Mesodermal cell (in vitro differentiated cells): ENCODE measurements at regions not wholly inside any gene's neighbourhood (a gene's known extent, or its start where the extent isn't known, plus 50 kb on each side); places are given as distances from the start of the nearest gene placed in this dataset.
"Not testable (repeated sequence)": the region's sequence is repeated elsewhere in the genome, so short reads cannot be mapped to it uniquely, and the experiment has no call there.

Experiments
- H3K27ac ChIP-seq: 2 replicates; pipeline ENCODE4 v1.7.0; 2013; ENCODE audit warnings: mild to moderate bottlenecking, low read depth, low read length, moderate library complexity; ENCODE audit not compliant: severe bottlenecking
- H3K36me3 ChIP-seq: 2 replicates; pipeline ENCODE4 v1.7.1; 2013; ENCODE audit warnings: mild to moderate bottlenecking, low read length, moderate library complexity; ENCODE audit not compliant: control insufficient read depth, insufficient read depth
- H3K4me1 ChIP-seq: one replicate; pipeline ENCODE4 v1.7.1; 2013; ENCODE audit warnings: mild to moderate bottlenecking, low read length; ENCODE audit not compliant: insufficient read depth, control insufficient read depth, poor library complexity, severe bottlenecking
- H3K4me3 ChIP-seq: 2 replicates; pipeline ENCODE4 v1.7.0; 2013; ENCODE audit warnings: low read length, control low read depth, mild to moderate bottlenecking; ENCODE audit not compliant: insufficient read depth, poor library complexity, severe bottlenecking; ENCODE audit errors: extremely low read depth
- H3K9me3 ChIP-seq: 2 replicates; pipeline ENCODE4 v1.7.1; 2013; ENCODE audit warnings: mild to moderate bottlenecking, low read length, moderate library complexity; ENCODE audit not compliant: control insufficient read depth
- WGBS, 2 experiments: methylation state at CpG; one replicate each; pipeline ENCODE4 v1.1.5; 2013; ENCODE audit warnings: missing lambda C conversion rate in 2 of 2; ENCODE audit not compliant: insufficient coverage in 2 of 2; 5-methylcytosine and 5-hydroxymethylcytosine counted together

DNA sequence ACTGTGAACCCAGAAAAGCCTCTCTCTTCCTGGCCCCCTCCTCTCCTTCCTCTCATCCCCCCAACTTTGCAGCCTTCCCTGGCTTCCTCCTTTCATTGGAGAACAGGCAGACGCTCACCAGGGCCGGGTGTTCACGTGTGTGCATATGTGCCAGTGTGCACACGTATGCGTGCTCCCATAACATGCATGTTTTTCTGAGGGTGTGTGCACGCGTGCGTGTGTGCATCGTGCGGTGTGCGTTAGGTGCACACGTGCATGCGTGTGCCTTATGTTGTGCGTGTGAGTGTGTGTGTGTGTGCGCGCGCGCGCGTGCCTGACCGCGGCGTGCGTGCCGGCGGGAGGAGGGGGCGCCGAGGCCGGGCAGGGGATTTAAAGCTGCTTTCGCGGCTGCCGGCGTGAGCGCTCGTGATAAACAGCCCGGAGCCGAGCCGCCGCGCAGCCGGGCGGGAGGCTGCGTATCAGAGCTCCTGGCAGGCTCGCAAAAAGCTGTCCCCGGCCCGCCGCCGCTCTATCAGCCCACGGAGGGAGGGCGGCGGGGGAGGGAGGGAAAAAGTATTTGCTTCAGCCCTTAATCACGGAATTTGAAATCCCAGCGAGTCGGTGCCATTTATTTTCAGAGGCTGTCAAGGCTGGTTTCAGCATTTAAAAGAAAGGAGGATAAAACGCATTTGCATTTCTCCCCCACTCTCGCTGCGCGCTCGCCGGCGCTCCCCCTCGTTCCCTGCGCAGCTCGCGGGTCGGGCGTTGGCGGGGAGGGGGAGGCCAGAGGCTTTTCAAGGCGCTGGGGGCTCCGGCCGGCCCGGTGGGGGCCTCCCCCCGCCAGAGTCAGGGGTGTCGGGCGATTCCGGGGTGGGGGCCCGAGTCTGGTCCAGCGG is 183.9 kb downstream of the C9orf50 start:
- Histone ChIP-seq H3K27ac (peak overlapping the region; percentile 41), H3K4me1 (peaks cover 14% of the 10 kb centered on the region), H3K36me3 (no peaks in the 10 kb centered on the region), H3K9me3 (no peaks in the 10 kb centered on the region), H3K4me3 (peak overlapping the region; percentile 46)
- WGBS, 2 experiments: 11 to 16% methylated on average over 39 to 73 of the region's 78 CpGs

- Histone ChIP-seq H3K4me3 (no peak overlapping the region), H3K27ac (no peak overlapping the region), H3K4me1 (peaks cover 14% of the 10 kb centered on the region), H3K36me3 (no peaks in the 10 kb centered on the region), H3K9me3 (no peaks in the 10 kb centered on the region)
- 53 to 61% methylated on average over 17 to 21 of the region's 30 CpGs for WGBS, 2 experiments
Observed at GRCh38 chr9:129435988-129436717, 184.7 kb downstream of the C9orf50 start.

DNA sequence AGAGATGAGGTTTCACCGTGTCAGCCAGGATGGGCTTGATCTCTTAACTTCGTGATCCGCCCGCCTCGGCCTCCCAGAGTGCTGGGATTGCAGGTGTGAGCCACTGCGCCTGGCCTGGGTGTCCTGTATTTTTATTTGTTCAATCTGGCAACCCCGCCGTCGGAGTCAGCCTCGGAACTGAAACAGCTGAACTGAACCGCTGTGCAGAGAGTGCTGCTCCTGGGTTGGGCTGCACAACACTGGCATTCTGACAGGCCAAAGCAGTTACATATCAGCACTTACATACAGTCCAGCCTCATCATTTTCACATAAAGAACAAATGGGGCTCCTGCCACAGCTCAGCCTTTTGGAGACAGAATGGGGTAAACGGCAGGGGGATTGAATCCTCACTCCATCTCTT is 185.6 kb downstream of the C9orf50 start:
- H3K9me3 ChIP-seq: no peaks in the 10 kb centered on the region
- WGBS, 2 experiments: 88 to 90% methylated on average over 11 to 12 of the region's 12 CpGs
- no peak overlapping the region for H3K27ac ChIP-seq
- no peak overlapping the region for H3K4me3 ChIP-seq
- no peaks in the 10 kb centered on the region for H3K36me3 ChIP-seq
- peaks cover 14% of the 10 kb centered on the region for H3K4me1 ChIP-seq

- 73 to 100% methylated on average over 1 to 2 of the region's 2 CpGs for WGBS, 2 experiments
- H3K4me3 ChIP-seq: no peak overlapping the region
- H3K36me3 ChIP-seq: no peaks in the 10 kb centered on the region
- peaks cover 14% of the 10 kb centered on the region for H3K4me1 ChIP-seq
- H3K9me3 ChIP-seq: no peaks in the 10 kb centered on the region
- H3K27ac ChIP-seq: no peak overlapping the region
Observed at GRCh38 chr9:129434187-129434586, 186.7 kb downstream of the C9orf50 start.

DNA sequence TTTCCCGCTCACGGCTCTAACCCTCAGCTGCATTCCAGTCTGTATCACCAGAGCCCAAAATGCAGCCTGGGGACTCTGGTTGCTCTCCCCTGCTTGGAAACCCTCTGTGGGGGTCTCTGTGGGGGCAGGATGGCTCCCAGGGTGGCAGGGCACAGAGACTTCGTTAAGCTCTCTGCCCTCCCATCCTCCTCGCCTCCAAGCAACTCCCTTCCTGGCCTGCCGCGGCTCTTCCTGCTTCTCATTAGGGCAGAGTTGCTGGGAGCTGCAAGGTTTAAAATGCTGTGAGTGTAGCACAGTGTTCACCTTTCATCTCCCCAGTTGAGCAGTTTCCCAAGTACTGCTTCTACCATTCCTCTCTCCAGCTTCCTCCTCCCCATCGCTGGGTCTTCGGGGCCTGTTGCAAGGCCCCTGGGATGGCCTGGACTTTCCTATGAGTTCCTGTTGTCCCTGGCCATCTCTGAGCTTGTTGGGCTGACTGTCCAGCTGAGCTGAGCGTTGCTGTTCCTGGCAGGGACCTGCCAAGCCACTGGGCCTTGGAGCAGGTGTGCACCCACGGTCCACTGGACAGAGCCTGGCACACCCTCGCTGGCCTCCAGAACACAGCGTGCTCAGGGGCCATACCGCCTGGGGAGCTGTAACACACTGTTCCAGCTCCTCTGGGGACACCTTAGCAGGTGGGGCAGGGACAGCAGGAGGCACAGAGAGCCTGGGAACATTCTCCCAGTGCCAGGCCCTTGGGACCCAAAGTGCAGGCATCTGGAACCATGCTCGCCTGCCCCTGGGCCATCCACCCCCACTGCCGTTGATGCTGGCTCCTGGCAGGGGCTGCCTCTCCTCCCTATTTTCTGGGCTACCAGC is 188.4 kb downstream of the C9orf50 start:
- no peak overlapping the region for H3K27ac ChIP-seq
- WGBS, 2 experiments: 72 to 75% methylated on average over 13 to 14 of the region's 15 CpGs

DNA sequence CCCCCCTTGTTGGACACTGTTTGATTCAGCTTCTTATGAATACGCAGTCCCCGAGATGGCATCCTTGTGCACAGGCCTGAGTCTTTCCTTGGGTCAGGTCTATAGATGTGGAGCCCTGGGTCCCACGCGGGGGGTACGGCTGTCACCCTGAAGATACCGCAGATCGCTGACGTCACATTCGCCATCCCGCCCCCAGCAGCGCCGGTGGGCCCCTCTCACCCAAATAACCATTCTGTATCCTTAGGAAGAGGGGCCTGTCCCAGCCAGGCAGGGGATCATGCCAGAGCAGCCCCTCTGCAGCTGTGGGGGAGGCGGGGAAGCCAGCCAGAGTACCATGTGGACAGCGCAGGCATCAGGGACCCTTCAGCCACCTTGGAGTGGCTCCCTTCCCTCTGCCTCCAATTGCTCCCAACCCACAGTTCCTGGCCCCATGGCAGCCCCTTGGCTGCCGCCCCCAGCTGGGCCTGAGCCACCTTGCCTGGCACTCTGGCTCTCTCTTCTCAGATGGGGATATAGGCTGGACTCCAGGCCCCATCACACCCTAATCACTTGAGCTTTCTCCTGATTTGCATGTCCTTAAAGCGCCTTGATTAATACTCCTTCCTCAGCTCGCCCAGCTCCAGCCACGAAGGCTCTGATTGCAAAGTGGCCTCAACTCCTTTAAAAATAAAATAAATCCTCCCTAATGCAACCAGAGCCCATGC is 189.8 kb downstream of the C9orf50 start:
- Histone ChIP-seq H3K36me3 (no peaks in the 10 kb centered on the region), H3K4me3 (no peak overlapping the region), H3K4me1 (peaks cover 4% of the 10 kb centered on the region), H3K9me3 (no peaks in the 10 kb centered on the region), H3K27ac (no peak overlapping the region)
- 83 to 90% methylated on average over 15 to 18 of the region's 18 CpGs for WGBS, 2 experiments

More for the DNA sequence above, 188.4 kb downstream of the C9orf50 start:
- Histone ChIP-seq H3K9me3 (no peaks in the 10 kb centered on the region), H3K4me3 (no peak overlapping the region), H3K4me1 (peaks cover 6% of the 10 kb centered on the region), H3K36me3 (no peaks in the 10 kb centered on the region)

- H3K9me3 ChIP-seq: no peaks in the 10 kb centered on the region
- no peaks in the 10 kb centered on the region for H3K36me3 ChIP-seq
- H3K4me1 ChIP-seq: peaks cover 4% of the 10 kb centered on the region
- WGBS, 2 experiments: 83 to 93% methylated on average over 7 to 8 of the region's 9 CpGs
- H3K4me3 ChIP-seq: no peak overlapping the region
- H3K27ac ChIP-seq: no peak overlapping the region
Observed at GRCh38 chr9:129428864-129429577, 191.9 kb downstream of the C9orf50 start.

DNA sequence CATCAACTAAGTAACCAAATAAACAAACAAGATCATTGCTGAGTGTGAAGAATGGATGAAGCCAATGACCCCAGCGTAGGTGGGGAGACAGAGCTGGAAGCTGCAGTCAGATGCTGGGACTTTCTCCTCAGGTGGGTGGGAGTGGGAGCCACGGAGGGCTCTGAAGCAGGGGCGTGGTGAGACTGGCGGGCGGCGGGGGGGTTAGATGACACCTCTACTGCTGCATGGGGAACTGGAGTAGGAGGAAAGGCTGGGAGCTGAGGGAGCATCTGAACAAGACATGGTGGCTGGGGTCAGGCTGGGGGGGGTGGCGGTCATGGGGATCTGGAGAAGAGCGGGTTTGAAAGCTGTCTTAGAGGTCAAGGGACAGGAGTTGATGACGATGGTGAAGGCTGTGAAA is 193.8 kb downstream of the C9orf50 start:
- WGBS, 2 experiments: 80 to 84% methylated on average over 5 to 6 of the region's 9 CpGs
- H3K4me3 ChIP-seq: no peak overlapping the region
- no peaks in the 10 kb centered on the region for H3K36me3 ChIP-seq
- no peaks in the 10 kb centered on the region for H3K9me3 ChIP-seq
- H3K4me1 ChIP-seq: peaks cover 6% of the 10 kb centered on the region
- no peak overlapping the region for H3K27ac ChIP-seq

GRCh38 chr9:129423755-129424154 is 197.1 kb downstream of the C9orf50 start:
- not testable (repeated sequence) for H3K9me3 ChIP-seq, H3K36me3 ChIP-seq, H3K4me3 ChIP-seq, H3K27ac ChIP-seq, H3K4me1 ChIP-seq
- 93 to 94% methylated on average over 5 to 8 of the region's 8 CpGs for WGBS, 2 experiments
